Heart left ventricle (tissue), 13 donors: ENCODE measurements at regions not wholly inside any gene's neighbourhood (a gene's known extent, or its start where the extent isn't known, plus 50 kb on each side); places are given as distances from the start of the nearest gene placed in this dataset.

ENCODE experiments used
- CTCF ChIP-seq, 12 donors: fragments of 200-600 bp; sonication (generic) in 4 of 12; IDR thresholded peaks; one replicate each; pipeline versions ENCODE4 v1.5.0 to v1.8.0; 2018 to 2022; ENCODE audit warnings: antibody characterized with exemption in 12 of 12, mild to moderate bottlenecking in 5 of 12
- POLR2A ChIP-seq, 2 donors: fragments of 450-650 bp; IDR thresholded peaks; one replicate each; pipeline ENCODE4 v1.6.1; 2017; ENCODE audit warnings: antibody characterized with exemption in 2 of 2, mild to moderate bottlenecking in 2 of 2, moderate library complexity in 2 of 2
- donor health status: ischemic (EF 13 %, LVEDD 7.1; RV severe dilation, severe dysfunction).
- donor health status: DM: no; HTN: yes; CAD: no.
- donor health status: DM: no; HTN: no; CAD: no.
- donor health status: ischemic (EF 25% LVEDD 6.9; RV normal size, moderate dysfunction).
- donor health status: ischemic (EF 25% LVEDD 5.7; RV mildly dilated, moderate dysfunction).
- donor health status: ischemic (EF 35%, LVEDD 5.7; RV mildly dilated, moderate dysfunction).
- donor health status: nonischemic (EF 11% LVEDD 7.7; RV severe dilation, severe dysfunction).
- donor health status: DM: yes; HTN: yes; CAD: no.
- donor health status: PGD.
- donor health status: ischemic (EF 29% LVEDD 5.4; RV normal size, mild dysfunction).
- donor health status: nonischemic (EF 23%, LVEDD 6.1; RV moderate dilation, normal function).

GRCh38 chr11:109612496-109612895, 190.5 kb downstream of the C11orf87 start:
- TF ChIP-seq CTCF (IDR thresholded peaks at IDR 0.05) (no peak), POLR2A (IDR thresholded peaks at IDR 0.05) (no peak)
